Skin epidermis (tissue), 12 donors: ENCODE measurements at regions not wholly inside any gene's neighbourhood (a gene's known extent, or its start where the extent isn't known, plus 50 kb on each side); places are given as distances from the start of the nearest gene placed in this dataset.
A peak's percentile ranks its signal among the peaks of the same experiment; 100 is the strongest.

Experiments
- H3K27ac ChIP-seq, 21 experiments: fragments of 200-600 bp; sonication (generic) in 11 of 21; one replicate each; pipeline ENCODE4 v1.5.0; 2020; ENCODE audit warnings: mild to moderate bottlenecking in 3 of 21, inconsistent platforms in 2 of 21, moderate library complexity in 2 of 21
- H3K4me3 ChIP-seq, 7 experiments: fragments of 200-600 bp; sonication (generic) in 2 of 7; one replicate each; pipeline ENCODE4 v1.5.0; 2020; ENCODE audit warnings: inconsistent platforms in 2 of 7, mild to moderate bottlenecking in 2 of 7, moderate library complexity in 1 of 7

- Histone ChIP-seq H3K27ac (peak overlapping the region in 7 of 21 experiments; percentile 10 to 69 (median 40)), H3K4me3 (no peak overlapping the region)
Measured at GRCh38 chr11:10622957-10623791, 54.7 kb upstream of the LYVE1 start.

GRCh38 chr11:10622108-10622507, 53.6 kb upstream of the LYVE1 start:
- H3K4me3 ChIP-seq: no peak overlapping the region
- no peak overlapping the region for H3K27ac ChIP-seq

GRCh38 chr11:10619131-10619680, 50.7 kb upstream of the LYVE1 start:
- Histone ChIP-seq H3K4me3 (no peak overlapping the region), H3K27ac (no peak overlapping the region)

GRCh38 chr11:10618490-10618889, 50.0 kb upstream of the LYVE1 start:
- no peak overlapping the region for H3K27ac ChIP-seq

More at GRCh38 chr11:10618490-10618889, 50.0 kb upstream of the LYVE1 start:
- H3K4me3 ChIP-seq: no peak overlapping the region
